Parathyroid adenoma (tissue), 2 donors: ENCODE measurements at regions not wholly inside any gene's neighbourhood (a gene's known extent, or its start where the extent isn't known, plus 50 kb on each side); places are given as distances from the start of the nearest gene placed in this dataset.
A peak's percentile ranks its signal among the peaks of the same experiment; 100 is the strongest.

Experiments used
- H2AFZ ChIP-seq: fragments of 300-600 bp; sonication (generic); one replicate; pipeline ENCODE4 v1.7.0; 2017; ENCODE audit warnings: antibody characterized with exemption, mild to moderate bottlenecking
- H3K27ac ChIP-seq: fragments of 300-600 bp; sonication (generic); one replicate; pipeline ENCODE4 v1.7.0; 2017
- H3K27me3 ChIP-seq: fragments of 300-600 bp; sonication (generic); one replicate; pipeline ENCODE4 v1.7.0; 2017; ENCODE audit warnings: low read length; ENCODE audit not compliant: control insufficient read depth, insufficient read depth
- H3K36me3 ChIP-seq: fragments of 300-600 bp; sonication (generic); one replicate; pipeline ENCODE4 v1.7.0; 2017; ENCODE audit warnings: low read length; ENCODE audit not compliant: control insufficient read depth, insufficient read depth
- H3K4me1 ChIP-seq: fragments of 300-600 bp; sonication (generic); one replicate; pipeline ENCODE4 v1.7.0; 2017; ENCODE audit warnings: control low read depth
- H3K4me2 ChIP-seq: fragments of 300-600 bp; sonication (generic); one replicate; pipeline ENCODE4 v1.7.0; 2017; ENCODE audit warnings: low read length
- H3K4me3 ChIP-seq: fragments of 300-600 bp; sonication (generic); one replicate; pipeline ENCODE4 v1.7.0; 2017; ENCODE audit warnings: low read depth, low read length
- H3K79me2 ChIP-seq: fragments of 300-600 bp; sonication (generic); one replicate; pipeline ENCODE4 v1.7.0; 2017; ENCODE audit warnings: control low read depth
- H3K9ac ChIP-seq: fragments of 300-600 bp; sonication (generic); one replicate; pipeline ENCODE4 v1.7.0; 2017; ENCODE audit warnings: mild to moderate bottlenecking
- H3K9me3 ChIP-seq: fragments of 300-600 bp; sonication (generic); one replicate; pipeline ENCODE4 v1.7.0; 2017; ENCODE audit warnings: low read length; ENCODE audit not compliant: control insufficient read depth
- TF ChIP-seq, protein P1 (sequence below): fragments of 300-600 bp; sonication (generic); IDR thresholded peaks from one replicate; pipeline ENCODE4 v1.7.0; 2017; ENCODE audit warnings: antibody characterized with exemption, mild to moderate bottlenecking
- donor health status: primary hyperparathyroidism.

GRCh38 chr1:72946903-72947499, 664.7 kb upstream of the NEGR1 start:
- no peak overlapping the region for H3K9ac ChIP-seq
- H2AFZ ChIP-seq, result no peak overlapping the region
- peak overlapping the region; percentile 27 for H3K4me3 ChIP-seq
- no peaks in the 10 kb centered on the region for H3K36me3 ChIP-seq
- H3K9me3 ChIP-seq, result no peaks in the 10 kb centered on the region
- TF ChIP-seq, protein P1, sequence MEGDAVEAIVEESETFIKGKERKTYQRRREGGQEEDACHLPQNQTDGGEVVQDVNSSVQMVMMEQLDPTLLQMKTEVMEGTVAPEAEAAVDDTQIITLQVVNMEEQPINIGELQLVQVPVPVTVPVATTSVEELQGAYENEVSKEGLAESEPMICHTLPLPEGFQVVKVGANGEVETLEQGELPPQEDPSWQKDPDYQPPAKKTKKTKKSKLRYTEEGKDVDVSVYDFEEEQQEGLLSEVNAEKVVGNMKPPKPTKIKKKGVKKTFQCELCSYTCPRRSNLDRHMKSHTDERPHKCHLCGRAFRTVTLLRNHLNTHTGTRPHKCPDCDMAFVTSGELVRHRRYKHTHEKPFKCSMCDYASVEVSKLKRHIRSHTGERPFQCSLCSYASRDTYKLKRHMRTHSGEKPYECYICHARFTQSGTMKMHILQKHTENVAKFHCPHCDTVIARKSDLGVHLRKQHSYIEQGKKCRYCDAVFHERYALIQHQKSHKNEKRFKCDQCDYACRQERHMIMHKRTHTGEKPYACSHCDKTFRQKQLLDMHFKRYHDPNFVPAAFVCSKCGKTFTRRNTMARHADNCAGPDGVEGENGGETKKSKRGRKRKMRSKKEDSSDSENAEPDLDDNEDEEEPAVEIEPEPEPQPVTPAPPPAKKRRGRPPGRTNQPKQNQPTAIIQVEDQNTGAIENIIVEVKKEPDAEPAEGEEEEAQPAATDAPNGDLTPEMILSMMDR, result no peak
- H3K4me1 ChIP-seq, result no peaks in the 10 kb centered on the region
- H3K4me2 ChIP-seq, result peak overlapping the region; percentile 36
- H3K79me2 ChIP-seq, result no peaks in the 10 kb centered on the region
- H3K27me3 ChIP-seq, result no peaks in the 10 kb centered on the region
- H3K27ac ChIP-seq, result no peak overlapping the region

- no peak overlapping the region for H2AFZ ChIP-seq
- no peaks in the 10 kb centered on the region for H3K27me3 ChIP-seq
- no peak overlapping the region for H3K4me3 ChIP-seq
- no peaks in the 10 kb centered on the region for H3K79me2 ChIP-seq
- no peaks in the 10 kb centered on the region for H3K4me1 ChIP-seq
- no peak overlapping the region for H3K4me2 ChIP-seq
- H3K36me3 ChIP-seq, result no peaks in the 10 kb centered on the region
- TF ChIP-seq, protein P1, result no peak
- H3K9ac ChIP-seq, result no peak overlapping the region
- H3K9me3 ChIP-seq, result no peaks in the 10 kb centered on the region
- no peak overlapping the region for H3K27ac ChIP-seq
These were observed 659.7 kb upstream of the NEGR1 start for GRCh38 chr1:72942008-72942407.

DNA sequence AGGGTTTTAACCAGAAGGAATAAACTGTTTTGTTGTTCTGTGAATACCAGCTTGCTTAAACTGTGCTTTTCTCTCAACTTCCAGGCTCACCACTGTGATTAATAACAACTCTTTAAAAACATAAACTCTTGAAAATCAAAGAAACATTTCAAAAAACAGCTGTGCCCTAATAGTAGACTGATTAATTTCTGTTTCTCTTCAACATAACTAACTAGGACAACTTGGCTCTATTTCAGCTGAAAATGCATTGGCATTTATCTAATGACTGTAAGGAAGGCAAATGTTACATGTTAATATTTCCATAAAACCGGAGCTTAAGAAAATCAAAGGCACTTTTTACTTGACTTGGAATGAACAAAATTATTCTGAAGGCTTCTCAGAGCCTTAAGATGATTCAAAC, 656.1 kb upstream of the NEGR1 start:
- H2AFZ ChIP-seq, result no peak overlapping the region
- H3K4me1 ChIP-seq, result no peaks in the 10 kb centered on the region
- H3K4me2 ChIP-seq, result no peak overlapping the region
- H3K9me3 ChIP-seq, result no peaks in the 10 kb centered on the region
- H3K79me2 ChIP-seq, result no peaks in the 10 kb centered on the region
- no peak overlapping the region for H3K4me3 ChIP-seq
- H3K9ac ChIP-seq, result no peak overlapping the region
- no peaks in the 10 kb centered on the region for H3K27me3 ChIP-seq
- no peaks in the 10 kb centered on the region for H3K36me3 ChIP-seq
- TF ChIP-seq, protein P1, result no peak
- H3K27ac ChIP-seq, result no peak overlapping the region

- Histone ChIP-seq H3K36me3 (no peaks in the 10 kb centered on the region), H3K9me3 (no peaks in the 10 kb centered on the region), H3K4me2 (no peak overlapping the region), H3K9ac (no peak overlapping the region), H3K4me3 (no peak overlapping the region), H3K27me3 (no peaks in the 10 kb centered on the region), H3K4me1 (no peaks in the 10 kb centered on the region), H2AFZ (no peak overlapping the region), H3K27ac (no peak overlapping the region), H3K79me2 (no peaks in the 10 kb centered on the region)
- TF ChIP-seq, protein P1, result no peak
These were observed 655.6 kb upstream of the NEGR1 start for GRCh38 chr1:72937905-72938304.

DNA sequence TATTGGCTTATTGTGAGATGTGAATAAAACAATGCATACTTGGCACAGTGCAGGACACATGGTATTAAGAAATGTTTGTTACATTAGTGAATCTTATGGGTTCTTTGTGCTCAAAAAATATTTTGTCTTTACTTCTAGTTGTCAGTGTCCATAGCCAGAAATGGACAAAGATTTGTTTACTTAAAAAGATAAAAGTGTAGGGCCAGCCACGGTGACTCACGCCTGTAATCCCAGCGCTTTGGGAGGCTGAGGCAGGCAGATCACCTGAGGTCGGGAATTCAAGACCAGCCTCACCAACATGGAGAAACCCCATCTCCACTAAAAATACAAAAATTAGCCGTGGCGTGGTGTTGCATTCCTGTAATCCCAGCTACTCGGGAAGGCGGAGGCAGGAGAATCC, 654.6 kb upstream of the NEGR1 start:
- no peaks in the 10 kb centered on the region for H3K4me1 ChIP-seq
- H2AFZ ChIP-seq, result no peak overlapping the region
- H3K27me3 ChIP-seq, result no peaks in the 10 kb centered on the region
- no peaks in the 10 kb centered on the region for H3K79me2 ChIP-seq
- no peaks in the 10 kb centered on the region for H3K9me3 ChIP-seq
- H3K4me3 ChIP-seq, result no peak overlapping the region
- H3K9ac ChIP-seq, result no peak overlapping the region
- no peak overlapping the region for H3K27ac ChIP-seq
- no peak overlapping the region for H3K4me2 ChIP-seq
- no peaks in the 10 kb centered on the region for H3K36me3 ChIP-seq
- TF ChIP-seq, protein P1, result no peak
